K562 (cell line): ENCODE measurements at regions not wholly inside any gene's neighbourhood (a gene's known extent, or its start where the extent isn't known, plus 50 kb on each side); places are given as distances from the start of the nearest gene placed in this dataset.

Experiments used
- BCL6 ChIP-seq: fragments of 250-450 bp; sonication (Bioruptor Pico); IDR thresholded peaks from 2 replicates; pipeline ENCODE4 v1.4.0; 2020
- CBX1 ChIP-seq: sonication (generic); IDR thresholded peaks from 2 replicates; pipeline ENCODE4 v1.6.1; 2016; ENCODE audit warnings: antibody characterized with exemption, low read depth, mild to moderate bottlenecking
- CC2D1A ChIP-seq: fragments of 450-650 bp; IDR thresholded peaks from 2 replicates; pipeline ENCODE4 v1.6.1; 2017; ENCODE audit warnings: mild to moderate bottlenecking
- E4F1 ChIP-seq: fragments of 250-450 bp; sonication (Bioruptor Pico); IDR thresholded peaks from 2 replicates; pipeline ENCODE4 v1.5.0; 2021; ENCODE audit warnings: mild to moderate bottlenecking, borderline replicate concordance
- GABPB1 ChIP-seq: sonication (generic); formaldehyde crosslinking; IDR thresholded peaks from 2 replicates; pipeline ENCODE4 v1.8.0; 2022; ENCODE audit warnings: mild to moderate bottlenecking, missing genetic modification reagents
- HDAC1 ChIP-seq, 2 experiments: fragments of 450-650 bp; IDR thresholded peaks; 2 replicates each; pipeline ENCODE4 v1.6.1; 2016 to 2017; ENCODE audit warnings: inconsistent platforms in 1 of 2, mild to moderate bottlenecking in 1 of 2, moderate library complexity in 1 of 2
- MNT ChIP-seq, 2 experiments: fragments of 450-650 bp; conservative IDR thresholded peaks; 2 replicates each; pipeline ENCODE4 v1.6.1; 2017; ENCODE audit warnings: mild to moderate bottlenecking in 2 of 2, moderate library complexity in 2 of 2
- NR2F6 ChIP-seq: fragments of 450-650 bp; formaldehyde crosslinking; IDR thresholded peaks from 2 replicates; pipeline ENCODE4 v1.4.0; 2020; ENCODE audit warnings: mild to moderate bottlenecking
- PKNOX1 ChIP-seq: fragments of 450-650 bp; IDR thresholded peaks from 2 replicates; pipeline ENCODE4 v1.6.1; 2016
- PML ChIP-seq: IDR thresholded peaks from 2 replicates; pipeline ENCODE4 v1.6.1; 2012; ENCODE audit warnings: low read length, inconsistent platforms
- POLR2AphosphoS5 ChIP-seq: IDR thresholded peaks from 2 replicates; pipeline ENCODE4 v1.6.1; 2011; ENCODE audit warnings: mild to moderate bottlenecking, low read depth, low read length, moderate library complexity; ENCODE audit not compliant: control insufficient read depth, insufficient read depth
- POLR2H ChIP-seq: IDR thresholded peaks from 2 replicates; pipeline ENCODE4 v1.6.1; 2016; ENCODE audit warnings: missing genetic modification characterization, low read depth, mild to moderate bottlenecking, control low read depth, missing compliant biosample characterization, moderate library complexity
- RBM39 ChIP-seq: fragments of 200-400 bp; formaldehyde crosslinking; optimal IDR thresholded peaks from 2 replicates; pipeline ENCODE3; 2018; ENCODE audit warnings: low read depth, low read length
- RFX7 ChIP-seq: fragments of 250-450 bp; sonication (Bioruptor Pico); IDR thresholded peaks from 2 replicates; pipeline ENCODE4 v1.5.1; 2021; ENCODE audit warnings: mild to moderate bottlenecking
- SREBF2 ChIP-seq: sonication (generic); formaldehyde crosslinking; IDR thresholded peaks from 2 replicates; pipeline ENCODE4 v1.4.0; 2020; ENCODE audit warnings: mild to moderate bottlenecking, missing genetic modification reagents
- TBL1XR1 ChIP-seq, 2 experiments: IDR thresholded peaks; 2 replicates each; pipeline ENCODE4 v1.6.1; 2012; ENCODE audit warnings: improper control_type of control experiment in 2 of 2, low read length in 2 of 2, mild to moderate bottlenecking in 1 of 2
- ZKSCAN3 ChIP-seq: fragments of 250-450 bp; sonication (Bioruptor Pico); IDR thresholded peaks from 2 replicates; pipeline ENCODE4 v1.4.0; 2020
- ZNF740 ChIP-seq, 3 experiments: fragments of 200-800 bp in 1 of 3; sonication (Bioruptor generic) in 1 of 3; sonication (generic) in 1 of 3; formaldehyde crosslinking in 1 of 3; IDR thresholded peaks; 2 replicates each; pipeline versions ENCODE4 v1.6.1 to v1.8.0; 2016 to 2022; ENCODE audit warnings: mild to moderate bottlenecking in 2 of 3, missing compliant biosample characterization in 2 of 3, missing genetic modification characterization in 2 of 3, missing genetic modification reagents in 1 of 3
- TF ChIP-seq, protein P1 (sequence below): fragments of 250-450 bp; sonication (Bioruptor Pico); IDR thresholded peaks from 2 replicates; pipeline ENCODE4 v1.4.0; 2020; ENCODE audit warnings: mild to moderate bottlenecking, moderate library complexity

- TF ChIP-seq RBM39 (no peak), SREBF2 (CRISPR knock-in tag) (no peak), CC2D1A (no peak), BCL6 (CRISPR knock-in tag) (no peak), ZNF740 (CRISPR knock-in tag; IDR thresholded peaks at IDR 0.05) (0 out of 2 replicates have a peak, but pooled peaks have one; percentile 33), ZNF740 (tag; IDR thresholded peaks at IDR 0.05) (no peak), GABPB1 (CRISPR knock-in tag) (no peak), NR2F6 (no peak), CBX1 (no peak), PML (peak; percentile 4; the same call in 1 of the 2 replicates), RFX7 (no peak), TBL1XR1 (IDR thresholded peaks at IDR 0.05; ENCODE audit: low read length in 2 of 2) (no peak), POLR2H (tag) (no peak), E4F1 (CRISPR knock-in tag) (no peak), MNT (conservative IDR thresholded peaks at IDR 0.05) (no peak), PKNOX1 (peak; percentile 86), ZKSCAN3 (no peak), HDAC1 (IDR thresholded peaks at IDR 0.05) (no peak), POLR2AphosphoS5 (peak; percentile 15; the same call in 1 of the 2 replicates)
- TF ChIP-seq, protein P1, sequence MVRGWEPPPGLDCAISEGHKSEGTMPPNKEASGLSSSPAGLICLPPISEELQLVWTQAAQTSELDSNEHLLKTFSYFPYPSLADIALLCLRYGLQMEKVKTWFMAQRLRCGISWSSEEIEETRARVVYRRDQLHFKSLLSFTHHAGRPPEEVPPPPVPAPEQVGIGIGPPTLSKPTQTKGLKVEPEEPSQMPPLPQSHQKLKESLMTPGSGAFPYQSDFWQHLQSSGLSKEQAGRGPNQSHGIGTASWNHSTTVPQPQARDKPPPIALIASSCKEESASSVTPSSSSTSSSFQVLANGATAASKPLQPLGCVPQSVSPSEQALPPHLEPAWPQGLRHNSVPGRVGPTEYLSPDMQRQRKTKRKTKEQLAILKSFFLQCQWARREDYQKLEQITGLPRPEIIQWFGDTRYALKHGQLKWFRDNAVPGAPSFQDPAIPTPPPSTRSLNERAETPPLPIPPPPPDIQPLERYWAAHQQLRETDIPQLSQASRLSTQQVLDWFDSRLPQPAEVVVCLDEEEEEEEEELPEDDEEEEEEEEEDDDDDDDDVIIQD (CRISPR knock-in tag): no peak
These were observed 84.6 kb downstream of the IARS1 start (continued) for GRCh38 chr9:92208693-92209524.
